ENCODE measurements at regions not wholly inside any gene's neighbourhood (a gene's known extent, or its start where the extent isn't known, plus 50 kb on each side); places are given as distances from the start of the nearest gene placed in this dataset.

GRCh38 chr11:42837994-42838393 is 473.8 kb upstream of the API5 start:
- Histone ChIP-seq H3K4me3 (replicated peaks in 1 of 3; ENCODE audit: insufficient read depth in 1 of 3, low read depth in 2 of 3, low read length in 3 of 3) (no peak overlapping the region), H3K4me2 (ENCODE audit: low read depth, low read length) (no peak overlapping the region), H3K36me3 (replicated peaks in 1 of 2; ENCODE audit: control insufficient read depth in 1 of 2, insufficient read depth in 2 of 2, low read length in 2 of 2) (no peaks in the 10 kb centered on the region), H2AFZ (ENCODE audit: low read length) (no peak overlapping the region), H3K4me1 (ENCODE audit: insufficient read depth, low read length) (peaks cover 17% of the 10 kb centered on the region), H3K9ac (ENCODE audit: insufficient read depth, low read depth, low read length) (no peak overlapping the region), H3K79me2 (ENCODE audit: insufficient read depth, low read length) (no peaks in the 10 kb centered on the region), H3K27ac (ENCODE audit: extremely low read length, insufficient read depth, low read length) (no peak overlapping the region), H3K27me3 (ENCODE audit: control insufficient read depth in 1 of 2, insufficient read depth in 2 of 2, low read length in 2 of 2) (no peaks in the 10 kb centered on the region), H3K9me3 (ENCODE audit: low read length) (no peaks in the 10 kb centered on the region), H4K20me1 (ENCODE audit: insufficient read depth, low read length) (no peaks in the 10 kb centered on the region)
- TF ChIP-seq MED1 (CRISPR knock-in tag; IDR thresholded peaks at IDR 0.05) (no peak), TFDP2 (CRISPR knock-in tag; IDR thresholded peaks at IDR 0.05) (no peak), GFI1 (CRISPR knock-in tag; IDR thresholded peaks at IDR 0.05; ENCODE audit: borderline replicate concordance) (no peak), ZNF207 (IDR thresholded peaks at IDR 0.05; ENCODE audit: borderline replicate concordance) (no peak), FOXM1 (CRISPR knock-in tag; IDR thresholded peaks at IDR 0.05) (no peak), ZNF816 (CRISPR knock-in tag; IDR thresholded peaks at IDR 0.05; ENCODE audit: borderline replicate concordance) (no peak), ZNF776 (CRISPR knock-in tag; IDR thresholded peaks at IDR 0.05) (no peak), RBAK (CRISPR knock-in tag; IDR thresholded peaks at IDR 0.05) (no peak), AKAP8 (CRISPR knock-in tag; IDR thresholded peaks at IDR 0.05) (no peak), ELK4 (CRISPR knock-in tag; IDR thresholded peaks at IDR 0.05; ENCODE audit: borderline replicate concordance) (no peak), NFKB2 (CRISPR knock-in tag; IDR thresholded peaks at IDR 0.05; ENCODE audit: borderline replicate concordance) (no peak), DMTF1 (CRISPR knock-in tag; IDR thresholded peaks at IDR 0.05) (no peak), ATF2 (CRISPR knock-in tag; IDR thresholded peaks at IDR 0.05) (no peak), ZNF7 (CRISPR knock-in tag; IDR thresholded peaks at IDR 0.05) (no peak)
- POLR2A ChIA-PET = no interaction called here
- BruUV-seq (replicated peaks) = no TSS peak
- in situ Hi-C loops (cut with HindIII; ENCODE audit: extremely low pct_ligation_motif_present, low pct_unique_long_range_greater_than_20kb) (no loop called here), intact Hi-C loops (cut with micrococcal nuclease; ENCODE audit: unreplicated experiment) (no loop called here)
- FAIRE-seq (no peak), DNase-seq (ENCODE audit: low spot score) (no peak), ATAC-seq (no peak)
- WGBS (ENCODE audit: low lambda C conversion rate) = 2% methylated on average over 3 of the region's 3 CpGs
- CTCF ChIA-PET (ENCODE audit: low intra/inter-chr PET ratio, low total read pairs) = no interaction called here
